SK-N-SH treated with all-trans-retinoic acid at 6 μM for 48 hours (cell line): ENCODE measurements at regions not wholly inside any gene's neighbourhood (a gene's known extent, or its start where the extent isn't known, plus 50 kb on each side); places are given as distances from the start of the nearest gene placed in this dataset.

Experiments
- ARNTL ChIP-seq: fragments of 450-650 bp; formaldehyde crosslinking; IDR thresholded peaks from 2 replicates; pipeline ENCODE4 v1.5.0; 2020; ENCODE audit warnings: low read depth, mild to moderate bottlenecking, moderate library complexity, borderline replicate concordance
- CSDC2 ChIP-seq: fragments of 250-450 bp; sonication (Bioruptor Pico); IDR thresholded peaks from 2 replicates; pipeline ENCODE4 v1.5.0; 2020; ENCODE audit warnings: mild to moderate bottlenecking, moderate library complexity
- OSR1 ChIP-seq: fragments of 250-450 bp; sonication (Bioruptor Pico); IDR thresholded peaks from 2 replicates; pipeline ENCODE4 v1.8.0; 2022; ENCODE audit warnings: moderate library complexity, mild to moderate bottlenecking, inconsistent platforms
- PATZ1 ChIP-seq: fragments of 250-450 bp; sonication (Bioruptor Pico); IDR thresholded peaks from 2 replicates; pipeline ENCODE4 v1.8.0; 2020; ENCODE audit warnings: mild to moderate bottlenecking, moderate library complexity, borderline replicate concordance
- RARB ChIP-seq: fragments of 250-450 bp; sonication (Bioruptor Pico); IDR thresholded peaks from 2 replicates; pipeline ENCODE4 v1.8.0; 2021; ENCODE audit warnings: mild to moderate bottlenecking, moderate library complexity
- TCF4 ChIP-seq: fragments of 250-450 bp; sonication (Bioruptor Pico); IDR thresholded peaks from 2 replicates; pipeline ENCODE4 v1.8.0; 2021; ENCODE audit warnings: mild to moderate bottlenecking, moderate library complexity, borderline replicate concordance
- TOX ChIP-seq: fragments of 250-450 bp; sonication (Bioruptor Pico); IDR thresholded peaks from 2 replicates; pipeline ENCODE4 v1.8.0; 2021; ENCODE audit warnings: mild to moderate bottlenecking, moderate library complexity, borderline replicate concordance
- ZC3H10 ChIP-seq: fragments of 250-450 bp; sonication (Bioruptor Pico); IDR thresholded peaks from 2 replicates; pipeline ENCODE4 v1.5.1; 2021; ENCODE audit warnings: mild to moderate bottlenecking, moderate library complexity
- ZFP3 ChIP-seq: fragments of 250-450 bp; sonication (Bioruptor Pico); IDR thresholded peaks from 2 replicates; pipeline ENCODE4 v1.5.0; 2020; ENCODE audit warnings: mild to moderate bottlenecking, moderate library complexity
- ZFP30 ChIP-seq: fragments of 450-650 bp; formaldehyde crosslinking; IDR thresholded peaks from 2 replicates; pipeline ENCODE4 v1.5.0; 2022; ENCODE audit warnings: mild to moderate bottlenecking, moderate library complexity
- ZNF565 ChIP-seq: fragments of 450-650 bp; formaldehyde crosslinking; conservative IDR thresholded peaks from 2 replicates; pipeline ENCODE4 v1.5.0; 2020; ENCODE audit warnings: low read depth, mild to moderate bottlenecking, moderate library complexity
- ZNF70 ChIP-seq: fragments of 450-650 bp; formaldehyde crosslinking; IDR thresholded peaks from 2 replicates; pipeline ENCODE4 v1.5.0; 2020; ENCODE audit warnings: mild to moderate bottlenecking, moderate library complexity
- TF ChIP-seq, protein P1 (sequence below): fragments of 250-450 bp; sonication (Bioruptor Pico); IDR thresholded peaks from 2 replicates; pipeline ENCODE4 v1.5.1; 2021; ENCODE audit warnings: mild to moderate bottlenecking, moderate library complexity
- TF ChIP-seq, protein P2 (sequence below): fragments of 250-450 bp; sonication (Bioruptor Pico); IDR thresholded peaks from 2 replicates; pipeline ENCODE4 v1.5.0; 2020; ENCODE audit warnings: mild to moderate bottlenecking, moderate library complexity

DNA sequence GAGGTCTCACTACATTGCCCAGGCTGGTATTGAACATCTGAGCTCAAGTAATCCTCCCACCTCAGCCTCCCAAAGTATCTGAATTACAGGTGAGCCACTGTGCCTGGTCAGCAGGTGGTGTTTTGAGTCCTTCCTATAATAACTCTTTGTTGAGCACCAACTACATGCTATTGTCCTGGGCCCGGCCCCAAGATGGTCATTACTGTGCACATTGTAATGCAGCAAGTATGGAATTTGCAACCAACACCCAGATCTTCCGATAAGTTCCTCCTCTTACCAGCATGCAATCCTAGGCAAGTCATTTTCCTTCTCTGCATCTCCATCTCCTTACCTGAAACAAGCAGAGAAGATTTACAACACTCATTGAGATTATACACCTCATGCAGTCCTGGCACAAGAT, 510.3 kb upstream of the KLF4 start:
- TF ChIP-seq RARB (CRISPR knock-in tag) (no peak), TCF4 (CRISPR knock-in tag) (no peak), ARNTL (no peak), PATZ1 (no peak), ZFP30 (no peak), ZNF70 (CRISPR knock-in tag) (no peak), OSR1 (CRISPR knock-in tag) (no peak), ZFP3 (no peak), TOX (no peak), ZNF565 (no peak), ZC3H10 (CRISPR knock-in tag) (no peak), CSDC2 (CRISPR knock-in tag) (no peak)
- TF ChIP-seq, protein P1, sequence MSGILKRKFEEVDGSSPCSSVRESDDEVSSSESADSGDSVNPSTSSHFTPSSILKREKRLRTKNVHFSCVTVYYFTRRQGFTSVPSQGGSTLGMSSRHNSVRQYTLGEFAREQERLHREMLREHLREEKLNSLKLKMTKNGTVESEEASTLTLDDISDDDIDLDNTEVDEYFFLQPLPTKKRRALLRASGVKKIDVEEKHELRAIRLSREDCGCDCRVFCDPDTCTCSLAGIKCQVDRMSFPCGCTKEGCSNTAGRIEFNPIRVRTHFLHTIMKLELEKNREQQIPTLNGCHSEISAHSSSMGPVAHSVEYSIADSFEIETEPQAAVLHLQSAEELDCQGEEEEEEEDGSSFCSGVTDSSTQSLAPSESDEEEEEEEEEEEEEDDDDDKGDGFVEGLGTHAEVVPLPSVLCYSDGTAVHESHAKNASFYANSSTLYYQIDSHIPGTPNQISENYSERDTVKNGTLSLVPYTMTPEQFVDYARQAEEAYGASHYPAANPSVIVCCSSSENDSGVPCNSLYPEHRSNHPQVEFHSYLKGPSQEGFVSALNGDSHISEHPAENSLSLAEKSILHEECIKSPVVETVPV (CRISPR knock-in tag), result no peak
- TF ChIP-seq, protein P2, sequence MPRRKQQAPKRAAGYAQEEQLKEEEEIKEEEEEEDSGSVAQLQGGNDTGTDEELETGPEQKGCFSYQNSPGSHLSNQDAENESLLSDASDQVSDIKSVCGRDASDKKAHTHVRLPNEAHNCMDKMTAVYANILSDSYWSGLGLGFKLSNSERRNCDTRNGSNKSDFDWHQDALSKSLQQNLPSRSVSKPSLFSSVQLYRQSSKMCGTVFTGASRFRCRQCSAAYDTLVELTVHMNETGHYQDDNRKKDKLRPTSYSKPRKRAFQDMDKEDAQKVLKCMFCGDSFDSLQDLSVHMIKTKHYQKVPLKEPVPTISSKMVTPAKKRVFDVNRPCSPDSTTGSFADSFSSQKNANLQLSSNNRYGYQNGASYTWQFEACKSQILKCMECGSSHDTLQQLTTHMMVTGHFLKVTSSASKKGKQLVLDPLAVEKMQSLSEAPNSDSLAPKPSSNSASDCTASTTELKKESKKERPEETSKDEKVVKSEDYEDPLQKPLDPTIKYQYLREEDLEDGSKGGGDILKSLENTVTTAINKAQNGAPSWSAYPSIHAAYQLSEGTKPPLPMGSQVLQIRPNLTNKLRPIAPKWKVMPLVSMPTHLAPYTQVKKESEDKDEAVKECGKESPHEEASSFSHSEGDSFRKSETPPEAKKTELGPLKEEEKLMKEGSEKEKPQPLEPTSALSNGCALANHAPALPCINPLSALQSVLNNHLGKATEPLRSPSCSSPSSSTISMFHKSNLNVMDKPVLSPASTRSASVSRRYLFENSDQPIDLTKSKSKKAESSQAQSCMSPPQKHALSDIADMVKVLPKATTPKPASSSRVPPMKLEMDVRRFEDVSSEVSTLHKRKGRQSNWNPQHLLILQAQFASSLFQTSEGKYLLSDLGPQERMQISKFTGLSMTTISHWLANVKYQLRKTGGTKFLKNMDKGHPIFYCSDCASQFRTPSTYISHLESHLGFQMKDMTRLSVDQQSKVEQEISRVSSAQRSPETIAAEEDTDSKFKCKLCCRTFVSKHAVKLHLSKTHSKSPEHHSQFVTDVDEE (CRISPR knock-in tag), result no peak
